GM12878 (cell line): ENCODE measurements at regions not wholly inside any gene's neighbourhood (a gene's known extent, or its start where the extent isn't known, plus 50 kb on each side); places are given as distances from the start of the nearest gene placed in this dataset.

Experiments
- BCLAF1 ChIP-seq: fragments of 450-650 bp; IDR thresholded peaks from 2 replicates; pipeline ENCODE4 v1.6.1; 2017; ENCODE audit warnings: antibody characterized with exemption, mild to moderate bottlenecking, moderate library complexity
- BRCA1 ChIP-seq: IDR thresholded peaks from 2 replicates; pipeline ENCODE4 v1.6.1; 2011; ENCODE audit warnings: low read depth, low read length, improper control_type of control experiment
- CBX3 ChIP-seq: fragments of 200-600 bp; sonication (generic); IDR thresholded peaks from 2 replicates; pipeline ENCODE4 v1.6.1; 2016; ENCODE audit warnings: low read depth, borderline replicate concordance
- CREM ChIP-seq: IDR thresholded peaks from 2 replicates; pipeline ENCODE4 v1.6.1; 2014; ENCODE audit warnings: antibody characterized with exemption, low read depth
- HDAC2 ChIP-seq: fragments of 200-600 bp; sonication (generic); IDR thresholded peaks from 2 replicates; pipeline ENCODE4 v1.6.1; 2017
- MTA2 ChIP-seq: fragments of 450-650 bp; IDR thresholded peaks from 2 replicates; pipeline ENCODE4 v1.6.1; 2016; ENCODE audit warnings: low read depth, mild to moderate bottlenecking, moderate library complexity
- PAX8 ChIP-seq: fragments of 450-650 bp; IDR thresholded peaks from 2 replicates; pipeline ENCODE4 v1.6.1; 2017; ENCODE audit warnings: mild to moderate bottlenecking, moderate library complexity
- PRDM15 ChIP-seq: fragments of 450-650 bp; formaldehyde crosslinking; IDR thresholded peaks from 2 replicates; pipeline ENCODE4 v1.4.0; 2020; ENCODE audit warnings: mild to moderate bottlenecking, moderate library complexity
- RAD51 ChIP-seq: fragments of 450-650 bp; IDR thresholded peaks from 2 replicates; pipeline ENCODE4 v1.6.1; 2016; ENCODE audit warnings: moderate library complexity, mild to moderate bottlenecking, inconsistent platforms
- SIN3A ChIP-seq: IDR thresholded peaks from 2 replicates; pipeline ENCODE4 v1.6.1; 2012; ENCODE audit warnings: low read depth, low read length, improper control_type of control experiment
- TF ChIP-seq, protein P1 (sequence below): fragments of 150-350 bp; IDR thresholded peaks from 2 replicates; pipeline ENCODE4 v1.6.1; 2014; ENCODE audit warnings: mild to moderate bottlenecking, low read depth, low read length

GRCh38 chr11:35064114-35064800 lies 74.7 kb upstream of the CD44 start (continued):
- TF ChIP-seq BCLAF1 (no peak), PRDM15 (CRISPR knock-in tag) (no peak), MTA2 (no peak), SIN3A (no peak), BRCA1 (no peak), PAX8 (no peak), HDAC2 (no peak), CREM (no peak), RAD51 (no peak), CBX3 (no peak)
- TF ChIP-seq, protein P1, sequence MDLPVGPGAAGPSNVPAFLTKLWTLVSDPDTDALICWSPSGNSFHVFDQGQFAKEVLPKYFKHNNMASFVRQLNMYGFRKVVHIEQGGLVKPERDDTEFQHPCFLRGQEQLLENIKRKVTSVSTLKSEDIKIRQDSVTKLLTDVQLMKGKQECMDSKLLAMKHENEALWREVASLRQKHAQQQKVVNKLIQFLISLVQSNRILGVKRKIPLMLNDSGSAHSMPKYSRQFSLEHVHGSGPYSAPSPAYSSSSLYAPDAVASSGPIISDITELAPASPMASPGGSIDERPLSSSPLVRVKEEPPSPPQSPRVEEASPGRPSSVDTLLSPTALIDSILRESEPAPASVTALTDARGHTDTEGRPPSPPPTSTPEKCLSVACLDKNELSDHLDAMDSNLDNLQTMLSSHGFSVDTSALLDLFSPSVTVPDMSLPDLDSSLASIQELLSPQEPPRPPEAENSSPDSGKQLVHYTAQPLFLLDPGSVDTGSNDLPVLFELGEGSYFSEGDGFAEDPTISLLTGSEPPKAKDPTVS, result no peak
